SK-N-SH (cell line): ENCODE measurements at regions not wholly inside any gene's neighbourhood (a gene's known extent, or its start where the extent isn't known, plus 50 kb on each side); places are given as distances from the start of the nearest gene placed in this dataset.

Experiments
- CTCF ChIA-PET: fragments of 300-600, 350-600 bp; formaldehyde crosslinking; extraction: SDS; loops from one replicate; lab custom pipeline; 2021; lab: Yijun Ruan, JAX
- POLR2A ChIA-PET: fragments of 350-600 bp; sonication (Branson Sonifier 250); formaldehyde crosslinking; extraction: SDS; loops from one replicate; lab custom pipeline; 2020; ENCODE audit warnings: antibody characterized with exemption, inconsistent platforms; lab: Yijun Ruan, JAX
- DNase-seq: peaks from one replicate; pipeline ENCODE4 v3.0.0; 2012
- H2AFZ ChIP-seq: fragments of 200-600 bp; sonication (generic); 2 replicates; pipeline ENCODE4 v1.8.1; 2016; ENCODE audit warnings: antibody characterized with exemption, mild to moderate bottlenecking, low read depth
- H3F3A ChIP-seq: fragments of 200-600 bp; sonication (generic); replicated peaks from 2 replicates; pipeline ENCODE3; 2016; ENCODE audit warnings: antibody characterized with exemption, mild to moderate bottlenecking; ENCODE audit not compliant: insufficient read depth
- H3K27ac ChIP-seq, 2 experiments: fragments of 200-500 bp in 1 of 2; fragments of 200-600 bp in 1 of 2; sonication (Bioruptor generic) in 1 of 2; sonication (generic), shearing (Covaris generic) in 1 of 2; 2 replicates each; pipeline versions ENCODE4 v1.5.1 to v1.6.1; 2014 to 2016; ENCODE audit warnings: low read depth in 2 of 2, inconsistent platforms in 1 of 2, low read length in 1 of 2, mild to moderate bottlenecking in 1 of 2, mixed read lengths in 1 of 2
- H3K27me3 ChIP-seq: fragments of 200-600 bp; sonication (generic), shearing (Covaris generic); 2 replicates; pipeline ENCODE4 v1.6.1; 2016; ENCODE audit warnings: mixed run types; ENCODE audit not compliant: insufficient read depth
- H3K36me3 ChIP-seq, 2 experiments: fragments of 200-500 bp in 1 of 2; fragments of 200-600 bp in 1 of 2; sonication (Bioruptor generic) in 1 of 2; sonication (generic) in 1 of 2; replicated peaks in 1 of 2; 2 replicates each; pipeline versions ENCODE3 to v1.5.1; 2014 to 2016; ENCODE audit warnings: low read length in 1 of 2, mild to moderate bottlenecking in 1 of 2; ENCODE audit not compliant: insufficient read depth in 2 of 2, control insufficient read depth in 1 of 2
- H3K4me1 ChIP-seq, 2 experiments: fragments of 200-500 bp in 1 of 2; fragments of 200-600 bp in 1 of 2; sonication (Bioruptor generic) in 1 of 2; sonication (generic), shearing (Covaris generic) in 1 of 2; 2 replicates each; pipeline versions ENCODE4 v1.5.1 to v1.6.1; 2014 to 2016; ENCODE audit warnings: low read depth in 1 of 2, low read length in 1 of 2, mixed run types in 1 of 2; ENCODE audit not compliant: insufficient read depth in 2 of 2, control insufficient read depth in 1 of 2
- H3K4me2 ChIP-seq: fragments of 200-600 bp; sonication (generic), shearing (Covaris generic); 2 replicates; pipeline ENCODE4 v1.6.1; 2017; ENCODE audit warnings: mixed run types
- H3K4me3 ChIP-seq, 2 experiments: fragments of 200-500 bp in 1 of 2; fragments of 200-600 bp in 1 of 2; sonication (Bioruptor generic) in 1 of 2; sonication (generic), shearing (Covaris generic) in 1 of 2; 2 replicates each; pipeline versions ENCODE4 v1.5.1 to v1.8.1; 2014 to 2016; ENCODE audit warnings: low read depth in 2 of 2, inconsistent platforms in 1 of 2, low read length in 1 of 2, mild to moderate bottlenecking in 1 of 2, mixed read lengths in 1 of 2, moderate library complexity in 1 of 2
- H3K79me2 ChIP-seq: fragments of 200-600 bp; sonication (generic); 2 replicates; pipeline ENCODE4 v1.8.1; 2017; ENCODE audit warnings: mild to moderate bottlenecking; ENCODE audit not compliant: insufficient read depth
- H3K9ac ChIP-seq: fragments of 200-600 bp; sonication (generic); 2 replicates; pipeline ENCODE4 v1.6.1; 2017; ENCODE audit warnings: mixed run types
- H3K9me2 ChIP-seq: fragments of 200-600 bp; sonication (generic); 2 replicates; pipeline ENCODE4 v1.6.1; 2017; ENCODE audit warnings: mixed run types
- H3K9me3 ChIP-seq: fragments of 200-600 bp; sonication (generic); 2 replicates; pipeline ENCODE4 v1.6.1; 2017; ENCODE audit warnings: mixed run types, mild to moderate bottlenecking, moderate library complexity
- H4K20me1 ChIP-seq: fragments of 200-600 bp; sonication (generic); 2 replicates; pipeline ENCODE4 v1.6.1; 2017; ENCODE audit warnings: mild to moderate bottlenecking, mixed run types; ENCODE audit not compliant: insufficient read depth
- CTCF ChIP-seq: fragments of 200-600 bp; sonication (generic); IDR thresholded peaks from 2 replicates; pipeline ENCODE4 v1.6.1; 2017; ENCODE audit warnings: antibody characterized with exemption, mild to moderate bottlenecking, moderate library complexity
- FOSL2 ChIP-seq: IDR thresholded peaks from 2 replicates; pipeline ENCODE4 v1.4.0; 2012; ENCODE audit warnings: low read depth, mild to moderate bottlenecking, moderate library complexity, borderline replicate concordance
- MXI1 ChIP-seq: IDR thresholded peaks from 2 replicates; pipeline ENCODE4 v1.6.1; 2012; ENCODE audit warnings: mild to moderate bottlenecking, low read depth, low read length, improper control_type of control experiment
- POLR2AphosphoS5 ChIP-seq: IDR thresholded peaks from 2 replicates; pipeline ENCODE4 v1.6.1; 2012; ENCODE audit warnings: low read depth, low read length
- RCOR1 ChIP-seq: fragments of 150-350 bp; IDR thresholded peaks from 2 replicates; pipeline ENCODE4 v1.6.1; 2017; ENCODE audit warnings: antibody characterized with exemption, low read length
- REST ChIP-seq: IDR thresholded peaks from 2 replicates; pipeline ENCODE4 v1.6.1; 2012; ENCODE audit warnings: mild to moderate bottlenecking, low read depth, low read length, moderate library complexity
- RXRA ChIP-seq: IDR thresholded peaks from 2 replicates; pipeline ENCODE4 v1.4.0; 2012; ENCODE audit warnings: low read depth, mild to moderate bottlenecking, borderline replicate concordance
- SMC3 ChIP-seq: IDR thresholded peaks from 2 replicates; pipeline ENCODE4 v1.6.1; 2012; ENCODE audit warnings: low read depth, low read length, improper control_type of control experiment
- TAF1 ChIP-seq: IDR thresholded peaks from 2 replicates; pipeline ENCODE4 v1.6.1; 2012; ENCODE audit warnings: low read depth, mild to moderate bottlenecking, low read length, moderate library complexity, borderline replicate concordance
- WGBS: methylation state at CpG from one replicate; pipeline ENCODE4 v1.1.6; 2017; ENCODE audit warnings: low lambda C conversion rate; 5-methylcytosine and 5-hydroxymethylcytosine counted together

- ChIA-PET POLR2A (no interaction called here), CTCF (interaction anchor here (0.7 to 1.6 kb wide), 9 partner anchors 11 to 508 kb away, joined by 3 to 6 read pairs (median 4); no protein-coding TSS in a partner anchor)
- H3K9me2 ChIP-seq: no peaks in the 10 kb centered on the region
- no peak overlapping the region for H3K4me3 ChIP-seq
- no peak for TF ChIP-seq POLR2AphosphoS5
- peak; percentile 48 for TF ChIP-seq CTCF
- TF ChIP-seq SMC3: peak; percentile 17; the same call in 1 of the 2 replicates
- DNase-seq: peak; percentile 63
- no peaks in the 10 kb centered on the region for H3K79me2 ChIP-seq
- H4K20me1 ChIP-seq: no peaks in the 10 kb centered on the region
- no peaks in the 10 kb centered on the region for H3K27me3 ChIP-seq
- no peaks in the 10 kb centered on the region for H3K4me1 ChIP-seq
- H3K36me3 ChIP-seq: no peaks in the 10 kb centered on the region
- WGBS: 6% methylated on average over 13 of the region's 27 CpGs
- no peak overlapping the region for H3K9ac ChIP-seq
- H3K27ac ChIP-seq: no peak overlapping the region
- no peaks in the 10 kb centered on the region for H3K9me3 ChIP-seq
- H3F3A ChIP-seq: no peaks in the 10 kb centered on the region
- H2AFZ ChIP-seq: no peak overlapping the region
- no peak overlapping the region for H3K4me2 ChIP-seq
Measured at GRCh38 chr1:2921970-2922686, 99.1 kb upstream of the ACTRT2 start.

GRCh38 chr1:2923351-2923750 is 97.9 kb upstream of the ACTRT2 start:
- H3K9ac ChIP-seq: no peak overlapping the region
- H3F3A ChIP-seq: no peaks in the 10 kb centered on the region
- no peaks in the 10 kb centered on the region for H3K9me2 ChIP-seq
- no peaks in the 10 kb centered on the region for H4K20me1 ChIP-seq
- no peak for TF ChIP-seq RCOR1
- no peak for TF ChIP-seq TAF1
- TF ChIP-seq FOSL2: no peak
- no peak for TF ChIP-seq RXRA
- TF ChIP-seq MXI1: no peak
- H3K4me2 ChIP-seq: no peak overlapping the region
- H3K9me3 ChIP-seq: no peaks in the 10 kb centered on the region
- CTCF ChIA-PET: no interaction called here
- no peak overlapping the region for H2AFZ ChIP-seq
- no peak for DNase-seq
- POLR2A ChIA-PET: no interaction called here
- no peak overlapping the region for H3K4me3 ChIP-seq
- H3K4me1 ChIP-seq: no peaks in the 10 kb centered on the region
- no peak overlapping the region for H3K27ac ChIP-seq
- H3K36me3 ChIP-seq: no peaks in the 10 kb centered on the region
- 63% methylated on average over 9 of the region's 21 CpGs for WGBS
- H3K79me2 ChIP-seq: no peaks in the 10 kb centered on the region
- H3K27me3 ChIP-seq: no peaks in the 10 kb centered on the region

- H2AFZ ChIP-seq: no peak overlapping the region
- H3F3A ChIP-seq: no peaks in the 10 kb centered on the region
- H3K4me2 ChIP-seq: no peak overlapping the region
- H3K9me3 ChIP-seq: no peaks in the 10 kb centered on the region
- no peak for TF ChIP-seq REST
- DNase-seq: no peak
- H3K79me2 ChIP-seq: no peaks in the 10 kb centered on the region
- no peaks in the 10 kb centered on the region for H3K9me2 ChIP-seq
- H3K36me3 ChIP-seq: no peaks in the 10 kb centered on the region
- H4K20me1 ChIP-seq: no peaks in the 10 kb centered on the region
- no peaks in the 10 kb centered on the region for H3K27me3 ChIP-seq
- H3K4me1 ChIP-seq: no peaks in the 10 kb centered on the region
- no peak overlapping the region for H3K4me3 ChIP-seq
- no peak overlapping the region for H3K9ac ChIP-seq
- H3K27ac ChIP-seq: no peak overlapping the region
- ChIA-PET POLR2A (no interaction called here), CTCF (no interaction called here)
- 14% methylated on average over 2 of the region's 13 CpGs for WGBS
Measured at GRCh38 chr1:2925291-2925690, 96.0 kb upstream of the ACTRT2 start.
